HCT116 (cell line): ENCODE measurements at regions not wholly inside any gene's neighbourhood (a gene's known extent, or its start where the extent isn't known, plus 50 kb on each side); places are given as distances from the start of the nearest gene placed in this dataset.

Experiments used
- CBX3 ChIP-seq: IDR thresholded peaks from 2 replicates; pipeline ENCODE4 v1.6.1; 2012; ENCODE audit warnings: low read depth
- EZH2 ChIP-seq: fragments of 200-600 bp; sonication (generic); IDR thresholded peaks from 2 replicates; pipeline ENCODE4 v1.6.1; 2017; ENCODE audit warnings: antibody characterized with exemption, mixed run types
- POLR2AphosphoS5 ChIP-seq: IDR thresholded peaks from 2 replicates; pipeline ENCODE4 v1.6.1; 2011; ENCODE audit warnings: mild to moderate bottlenecking, low read depth, low read length, moderate library complexity
- ZNF274 ChIP-seq: fragments of 200-500 bp; sonication (Bioruptor generic); IDR thresholded peaks from 2 replicates; pipeline ENCODE4 v1.6.1; 2014; ENCODE audit warnings: mild to moderate bottlenecking, low read depth, low read length, inconsistent platforms

- no peak for TF ChIP-seq EZH2
- TF ChIP-seq POLR2AphosphoS5: no peak
- TF ChIP-seq CBX3: no peak
- no peak for TF ChIP-seq ZNF274
These were observed 125.2 kb upstream of the MAP2 start for GRCh38 chr2:209298601-209299000.
